ENCODE measurements at regions not wholly inside any gene's neighbourhood (a gene's known extent, or its start where the extent isn't known, plus 50 kb on each side); places are given as distances from the start of the nearest gene placed in this dataset.

- TF ChIP-seq POLR2A (IDR thresholded peaks at IDR 0.05; ENCODE audit: low read length) = no peak
- no peak for TF ChIP-seq GATA1 (IDR thresholded peaks at IDR 0.05; ENCODE audit: low read depth, low read length)
Measured at GRCh38 chr5:54663866-54664265, 146.3 kb downstream of the SNX18 start.
